Inferior parietal cortex (tissue), 1 donor: ENCODE measurements at regions not wholly inside any gene's neighbourhood (a gene's known extent, or its start where the extent isn't known, plus 50 kb on each side); places are given as distances from the start of the nearest gene placed in this dataset.
"Not testable (repeated sequence)": the region's sequence is repeated elsewhere in the genome, so short reads cannot be mapped to it uniquely, and the experiment has no call there.

Source experiments
- DNase-seq: peaks from one replicate; pipeline ENCODE4 v3.0.0-alpha.2; 2016; ENCODE audit errors: extremely low spot score

- DNase-seq, result not testable (repeated sequence)
Measured at GRCh38 chr10:124167925-124168324, 74.5 kb upstream of the CHST15 start.

GRCh38 chr10:124166431-124167125 is 73.2 kb upstream of the CHST15 start:
- DNase-seq, result no peak

- no peak for DNase-seq
Measured at GRCh38 chr10:124165827-124166226, 72.4 kb upstream of the CHST15 start.

- no peak for DNase-seq
Measured at GRCh38 chr10:124165311-124165710, 71.9 kb upstream of the CHST15 start.

GRCh38 chr10:124164264-124164663 is 70.9 kb upstream of the CHST15 start:
- no peak for DNase-seq

- DNase-seq, result no peak
Measured at GRCh38 chr10:124162774-124163354, 69.5 kb upstream of the CHST15 start.

GRCh38 chr10:124162136-124162535 is 68.7 kb upstream of the CHST15 start:
- no peak for DNase-seq

GRCh38 chr10:124161601-124162000 is 68.2 kb upstream of the CHST15 start:
- DNase-seq, result no peak

- no peak for DNase-seq
Measured at GRCh38 chr10:124160943-124161582, 67.7 kb upstream of the CHST15 start.

- no peak for DNase-seq
Measured at GRCh38 chr10:124160176-124160575, 66.8 kb upstream of the CHST15 start.

- DNase-seq, result no peak
Measured at GRCh38 chr10:124159153-124159552, 65.8 kb upstream of the CHST15 start.

- no peak for DNase-seq
Measured at GRCh38 chr10:124158592-124158991, 65.2 kb upstream of the CHST15 start.

- DNase-seq, result no peak
Measured at GRCh38 chr10:124157271-124157681, 63.9 kb upstream of the CHST15 start.

GRCh38 chr10:124156524-124157260 is 63.3 kb upstream of the CHST15 start:
- DNase-seq, result no peak

GRCh38 chr10:124155781-124156435 is 62.5 kb upstream of the CHST15 start:
- DNase-seq, result no peak

- no peak for DNase-seq
Measured at GRCh38 chr10:124153023-124153826, 59.8 kb upstream of the CHST15 start.

GRCh38 chr10:124152139-124153022 is 59.0 kb upstream of the CHST15 start:
- no peak for DNase-seq

- no peak for DNase-seq
Measured at GRCh38 chr10:124151466-124152095, 58.2 kb upstream of the CHST15 start.

- no peak for DNase-seq
Measured at GRCh38 chr10:124150807-124151417, 57.5 kb upstream of the CHST15 start.
